ENCODE measurements at regions not wholly inside any gene's neighbourhood (a gene's known extent, or its start where the extent isn't known, plus 50 kb on each side); places are given as distances from the start of the nearest gene placed in this dataset.

- Histone ChIP-seq H3K4me1 (no peaks in the 10 kb centered on the region), H3K9me3 (ENCODE audit: low read depth) (no peaks in the 10 kb centered on the region), H2AFZ (replicated peaks) (no peak overlapping the region), H3K4me3 (no peak overlapping the region), H4K20me1 (ENCODE audit: low read depth) (no peaks in the 10 kb centered on the region), H3K27me3 (no peaks in the 10 kb centered on the region), H3K36me3 (no peaks in the 10 kb centered on the region), H3K9ac (no peak overlapping the region), H3K27ac (no peak overlapping the region), H3F3A (ENCODE audit: low read depth) (no peaks in the 10 kb centered on the region), H3K4me2 (no peak overlapping the region), H3K79me2 (ENCODE audit: low read depth) (no peaks in the 10 kb centered on the region)
- H3K9me3 Mint-ChIP-seq = no peaks in the 10 kb centered on the region
- no peak for TF ChIP-seq EZH2 (IDR thresholded peaks at IDR 0.05)
- TF ChIP-seq EZH2phosphoT487 (IDR thresholded peaks at IDR 0.05) = no peak
- TF ChIP-seq CTCF (IDR thresholded peaks at IDR 0.05) = no peak
- no peak overlapping the region for H3K27ac Mint-ChIP-seq
- no peak for DNase-seq (ENCODE audit: low spot score)
- H3K27me3 Mint-ChIP-seq (ENCODE audit: insufficient read depth, low read depth) = peaks cover 4% of the 10 kb centered on the region
- H3K4me1 Mint-ChIP-seq = peaks cover 7% of the 10 kb centered on the region
- no peak overlapping the region for H3K4me3 Mint-ChIP-seq
- no peaks in the 10 kb centered on the region for H3K36me3 Mint-ChIP-seq
These were observed 687.8 kb downstream of the FAM181B start for GRCh38 chr11:82045748-82046457.

GRCh38 chr11:82043316-82043715 is 690.3 kb downstream of the FAM181B start:
- Mint-ChIP-seq H3K27ac (no peak overlapping the region), H3K27me3 (ENCODE audit: insufficient read depth, low read depth) (no peaks in the 10 kb centered on the region), H3K4me3 (no peak overlapping the region), H3K9me3 (no peaks in the 10 kb centered on the region), H3K36me3 (no peaks in the 10 kb centered on the region), H3K4me1 (peaks cover 7% of the 10 kb centered on the region)
- no peak for DNase-seq (ENCODE audit: low spot score)
- no peak overlapping the region for H3K9ac ChIP-seq
- no peak overlapping the region for H2AFZ ChIP-seq (replicated peaks)
- no peaks in the 10 kb centered on the region for H3K36me3 ChIP-seq
- H3K4me1 ChIP-seq = no peaks in the 10 kb centered on the region
- H3K27me3 ChIP-seq = no peaks in the 10 kb centered on the region
- no peaks in the 10 kb centered on the region for H3K9me3 ChIP-seq (ENCODE audit: low read depth)
- no peak overlapping the region for H3K27ac ChIP-seq
- H3F3A ChIP-seq (ENCODE audit: low read depth) = no peaks in the 10 kb centered on the region
- no peak overlapping the region for H3K4me2 ChIP-seq
- H3K79me2 ChIP-seq (ENCODE audit: low read depth) = no peaks in the 10 kb centered on the region
- TF ChIP-seq EZH2phosphoT487 (IDR thresholded peaks at IDR 0.05) = no peak
- TF ChIP-seq EZH2 (IDR thresholded peaks at IDR 0.05) = no peak
- TF ChIP-seq CTCF (IDR thresholded peaks at IDR 0.05) = no peak
- H4K20me1 ChIP-seq (ENCODE audit: low read depth) = no peaks in the 10 kb centered on the region
- no peak overlapping the region for H3K4me3 ChIP-seq

DNA sequence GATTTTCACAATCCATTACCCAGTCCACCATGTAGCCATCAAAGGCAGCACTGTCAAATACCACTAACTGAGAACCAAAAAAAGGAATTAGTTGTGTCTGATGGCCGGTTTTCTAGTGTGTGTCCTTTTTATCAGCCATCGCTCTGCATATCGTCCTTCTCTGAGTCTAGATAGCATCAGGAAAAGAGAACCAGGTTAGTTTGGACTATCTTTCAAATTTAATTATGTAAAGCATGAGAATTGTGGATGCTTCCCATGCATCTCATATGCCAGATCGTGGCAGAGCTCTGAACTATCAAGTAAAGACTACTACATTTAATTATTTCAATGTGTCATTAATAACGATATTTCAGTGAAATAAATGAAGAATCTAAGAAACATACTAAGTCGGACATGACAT is 691.9 kb downstream of the FAM181B start:
- Histone ChIP-seq H2AFZ (replicated peaks) (no peak overlapping the region), H3K9ac (no peak overlapping the region), H3K4me3 (no peak overlapping the region), H3F3A (ENCODE audit: low read depth) (no peaks in the 10 kb centered on the region), H4K20me1 (ENCODE audit: low read depth) (no peaks in the 10 kb centered on the region), H3K4me1 (no peaks in the 10 kb centered on the region), H3K27ac (no peak overlapping the region), H3K4me2 (no peak overlapping the region), H3K27me3 (no peaks in the 10 kb centered on the region), H3K79me2 (ENCODE audit: low read depth) (no peaks in the 10 kb centered on the region), H3K9me3 (ENCODE audit: low read depth) (no peaks in the 10 kb centered on the region), H3K36me3 (no peaks in the 10 kb centered on the region)
- H3K27ac Mint-ChIP-seq = no peak overlapping the region
- H3K27me3 Mint-ChIP-seq (ENCODE audit: insufficient read depth, low read depth) = no peaks in the 10 kb centered on the region
- no peak for TF ChIP-seq EZH2 (IDR thresholded peaks at IDR 0.05)
- TF ChIP-seq CTCF (IDR thresholded peaks at IDR 0.05) = no peak
- TF ChIP-seq EZH2phosphoT487 (IDR thresholded peaks at IDR 0.05) = no peak
- no peaks in the 10 kb centered on the region for H3K9me3 Mint-ChIP-seq
- no peaks in the 10 kb centered on the region for H3K4me1 Mint-ChIP-seq
- H3K4me3 Mint-ChIP-seq = no peak overlapping the region
- H3K36me3 Mint-ChIP-seq = no peaks in the 10 kb centered on the region
- DNase-seq (ENCODE audit: low spot score) = no peak

Measured in neural progenitor cell (in vitro differentiated cells).